ENCODE measurements at regions not wholly inside any gene's neighbourhood (a gene's known extent, or its start where the extent isn't known, plus 50 kb on each side); places are given as distances from the start of the nearest gene placed in this dataset.
A peak's percentile ranks its signal among the peaks of the same experiment; 100 is the strongest.

DNA sequence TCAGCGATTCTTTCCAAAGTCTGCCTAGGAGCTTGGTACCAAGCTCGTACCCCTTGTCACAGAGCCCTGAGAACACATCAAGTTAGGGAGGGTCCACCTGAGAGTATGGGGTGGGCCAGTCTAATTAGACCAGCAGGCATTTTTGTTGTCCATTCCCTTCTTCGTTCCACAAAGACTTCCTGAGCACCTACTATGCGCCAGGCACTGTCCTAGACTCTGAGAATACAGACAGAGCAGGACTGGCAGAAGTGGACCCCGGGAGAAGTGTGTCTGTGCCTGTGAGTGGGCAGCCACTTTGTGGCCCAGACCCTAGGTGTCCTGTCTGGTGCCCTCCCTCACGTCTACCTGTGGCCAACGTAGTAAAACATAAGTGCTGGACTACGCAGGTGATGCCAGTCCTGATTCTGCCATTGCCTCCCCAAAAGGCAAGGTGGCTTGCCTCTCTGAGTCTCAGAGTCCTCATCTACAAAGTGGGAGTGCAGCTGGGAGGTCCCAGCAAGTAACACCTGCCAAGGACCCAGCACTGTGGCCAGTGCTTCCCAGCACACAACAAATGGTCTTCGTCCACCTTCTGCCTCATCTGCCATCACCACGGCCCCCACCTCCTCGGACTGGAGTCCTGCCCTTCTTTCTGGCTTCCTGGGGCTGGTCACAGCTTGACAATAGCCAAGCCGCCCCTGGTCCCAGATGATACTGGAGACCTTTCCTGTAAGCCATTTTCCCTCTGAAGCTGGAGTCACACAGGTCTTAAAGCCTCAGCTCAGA, 54.3 kb upstream of the DUSP5 start:
- no peaks in the 10 kb centered on the region for H3K9me3 ChIP-seq
- no peaks in the 10 kb centered on the region for H3K36me3 ChIP-seq
- DNase-seq: peak; percentile 2
- H3K4me3 ChIP-seq: no peak overlapping the region
- H3K27ac ChIP-seq: no peak overlapping the region
- no peaks in the 10 kb centered on the region for H3K27me3 ChIP-seq
- TF ChIP-seq POLR2A (IDR thresholded peaks at IDR 0.05) (no peak), POLR2AphosphoS5 (IDR thresholded peaks at IDR 0.05) (no peak), EP300 (IDR thresholded peaks at IDR 0.05; ENCODE audit: low read depth) (no peak)
- TF ChIP-seq, protein P1, sequence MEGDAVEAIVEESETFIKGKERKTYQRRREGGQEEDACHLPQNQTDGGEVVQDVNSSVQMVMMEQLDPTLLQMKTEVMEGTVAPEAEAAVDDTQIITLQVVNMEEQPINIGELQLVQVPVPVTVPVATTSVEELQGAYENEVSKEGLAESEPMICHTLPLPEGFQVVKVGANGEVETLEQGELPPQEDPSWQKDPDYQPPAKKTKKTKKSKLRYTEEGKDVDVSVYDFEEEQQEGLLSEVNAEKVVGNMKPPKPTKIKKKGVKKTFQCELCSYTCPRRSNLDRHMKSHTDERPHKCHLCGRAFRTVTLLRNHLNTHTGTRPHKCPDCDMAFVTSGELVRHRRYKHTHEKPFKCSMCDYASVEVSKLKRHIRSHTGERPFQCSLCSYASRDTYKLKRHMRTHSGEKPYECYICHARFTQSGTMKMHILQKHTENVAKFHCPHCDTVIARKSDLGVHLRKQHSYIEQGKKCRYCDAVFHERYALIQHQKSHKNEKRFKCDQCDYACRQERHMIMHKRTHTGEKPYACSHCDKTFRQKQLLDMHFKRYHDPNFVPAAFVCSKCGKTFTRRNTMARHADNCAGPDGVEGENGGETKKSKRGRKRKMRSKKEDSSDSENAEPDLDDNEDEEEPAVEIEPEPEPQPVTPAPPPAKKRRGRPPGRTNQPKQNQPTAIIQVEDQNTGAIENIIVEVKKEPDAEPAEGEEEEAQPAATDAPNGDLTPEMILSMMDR (IDR thresholded peaks at IDR 0.05): no peak
- no peaks in the 10 kb centered on the region for H3K4me1 ChIP-seq
- 89 to 92% methylated on average over 3 to 12 of the region's 12 CpGs for WGBS, 2 donors (ENCODE audit: low coverage in 1 of 2)
- intact Hi-C loops (cut with DNase I; ENCODE audit: low total_unique reads) (no loop called here), in situ Hi-C loops (cut with MboI; ENCODE audit: low pct_ligation_motif_present in 1 of 4, low pct_unique_long_range_greater_than_20kb in 1 of 4, low sequenced_read_pairs in 3 of 4) (no loop called here)

DNA sequence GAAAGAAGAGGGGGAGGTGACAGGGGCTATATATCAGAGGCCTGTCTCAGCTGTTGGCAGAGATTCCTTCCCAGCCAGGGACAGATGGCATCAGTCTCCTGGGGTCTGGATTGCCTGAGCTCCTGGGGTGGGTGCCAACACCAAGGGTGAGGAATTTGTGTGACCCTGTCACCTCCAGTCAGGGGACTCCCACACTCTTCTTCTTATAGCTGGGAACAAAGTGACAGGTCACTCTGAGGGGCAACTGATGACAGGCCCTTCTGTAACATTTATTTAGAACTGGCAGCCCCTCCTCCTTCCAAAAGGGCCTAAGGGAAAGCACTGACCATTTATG, 53.7 kb upstream of the DUSP5 start:
- intact Hi-C loops (cut with DNase I; ENCODE audit: low total_unique reads) (no loop called here), in situ Hi-C loops (cut with MboI; ENCODE audit: low pct_ligation_motif_present in 1 of 4, low pct_unique_long_range_greater_than_20kb in 1 of 4, low sequenced_read_pairs in 3 of 4) (no loop called here)
- Histone ChIP-seq H3K36me3 (no peaks in the 10 kb centered on the region), H3K4me1 (no peaks in the 10 kb centered on the region), H3K4me3 (no peak overlapping the region), H3K27me3 (no peaks in the 10 kb centered on the region), H3K27ac (no peak overlapping the region), H3K9me3 (no peaks in the 10 kb centered on the region)
- TF ChIP-seq POLR2AphosphoS5 (IDR thresholded peaks at IDR 0.05) (no peak), EP300 (IDR thresholded peaks at IDR 0.05; ENCODE audit: low read depth) (no peak), POLR2A (IDR thresholded peaks at IDR 0.05) (no peak)
- TF ChIP-seq, protein P1 (IDR thresholded peaks at IDR 0.05): no peak
- DNase-seq: no peak

DNA sequence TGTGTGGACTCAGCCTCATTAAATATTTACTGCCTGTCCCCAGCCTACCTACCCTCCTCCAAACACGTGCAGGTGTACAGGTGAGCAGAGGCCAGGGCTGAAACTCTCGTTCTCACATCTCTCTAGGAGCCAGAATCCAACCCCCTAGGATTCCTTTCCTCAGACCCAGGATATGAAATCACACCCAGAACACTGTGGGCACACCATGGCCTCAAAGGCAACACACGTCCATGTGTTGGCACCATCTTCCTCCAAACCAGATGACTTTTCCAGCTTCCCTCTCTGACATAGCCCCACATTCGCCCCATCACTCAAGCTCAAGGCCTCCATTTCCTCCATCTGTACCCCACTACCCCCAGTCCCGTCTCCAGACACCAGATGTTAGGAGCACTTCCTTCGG, 51.8 kb upstream of the DUSP5 start:
- Histone ChIP-seq H3K27ac (no peak overlapping the region), H3K9me3 (no peaks in the 10 kb centered on the region), H3K4me3 (no peak overlapping the region), H3K36me3 (no peaks in the 10 kb centered on the region), H3K27me3 (no peaks in the 10 kb centered on the region), H3K4me1 (no peaks in the 10 kb centered on the region)
- intact Hi-C loops (cut with DNase I; ENCODE audit: low total_unique reads): no loop called here
- TF ChIP-seq, protein P1 (IDR thresholded peaks at IDR 0.05): no peak
- TF ChIP-seq POLR2AphosphoS5 (IDR thresholded peaks at IDR 0.05) (no peak), EP300 (IDR thresholded peaks at IDR 0.05; ENCODE audit: low read depth) (no peak), POLR2A (IDR thresholded peaks at IDR 0.05) (no peak)
- in situ Hi-C loops (cut with MboI; ENCODE audit: low pct_ligation_motif_present in 1 of 4, low pct_unique_long_range_greater_than_20kb in 1 of 4, low sequenced_read_pairs in 3 of 4): no loop called here
- 95 to 100% methylated on average over 1 to 6 of the region's 6 CpGs for WGBS, 2 donors (ENCODE audit: low coverage in 1 of 2)
- DNase-seq: no peak

DNA sequence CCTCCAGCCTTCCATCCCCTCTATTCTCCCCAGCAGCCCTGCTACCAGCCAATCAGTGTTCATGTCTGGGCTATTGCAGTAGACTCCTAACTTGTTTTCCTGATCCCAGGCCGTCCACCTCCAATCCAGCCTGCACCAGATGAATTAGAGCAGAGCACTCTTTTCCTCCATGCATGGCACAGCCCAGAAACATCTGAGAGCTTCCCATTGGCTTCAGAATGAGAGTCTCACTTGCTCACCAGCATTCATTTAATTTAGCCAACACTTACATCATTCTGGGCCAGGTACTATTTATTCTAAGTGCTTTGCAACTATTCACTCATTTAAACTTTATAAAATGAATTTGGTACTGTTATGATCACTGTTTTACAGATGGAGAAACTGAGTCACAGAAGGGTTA, 51.4 kb upstream of the DUSP5 start:
- Histone ChIP-seq H3K27me3 (no peaks in the 10 kb centered on the region), H3K4me1 (no peaks in the 10 kb centered on the region), H3K36me3 (no peaks in the 10 kb centered on the region), H3K9me3 (no peaks in the 10 kb centered on the region), H3K27ac (no peak overlapping the region), H3K4me3 (no peak overlapping the region)
- 95% methylated on average over 1 of the region's 1 CpG; no CpG with 5 or more reads in 1 of the 2 donors for WGBS, 2 donors (ENCODE audit: low coverage in 1 of 2)
- TF ChIP-seq POLR2AphosphoS5 (IDR thresholded peaks at IDR 0.05) (no peak), EP300 (IDR thresholded peaks at IDR 0.05; ENCODE audit: low read depth) (no peak), POLR2A (IDR thresholded peaks at IDR 0.05) (no peak)
- TF ChIP-seq, protein P1 (IDR thresholded peaks at IDR 0.05): no peak
- DNase-seq: no peak
- in situ Hi-C loops (cut with MboI; ENCODE audit: low pct_ligation_motif_present in 1 of 4, low pct_unique_long_range_greater_than_20kb in 1 of 4, low sequenced_read_pairs in 3 of 4) (no loop called here), intact Hi-C loops (cut with DNase I; ENCODE audit: low total_unique reads) (no loop called here)
